ENCODE measurements at regions not wholly inside any gene's neighbourhood (a gene's known extent, or its start where the extent isn't known, plus 50 kb on each side); places are given as distances from the start of the nearest gene placed in this dataset.

GRCh38 chr2:104707056-104707455, 146.9 kb upstream of the POU3F3 start:
- Histone ChIP-seq H3K79me2 (ENCODE audit: insufficient read depth, low read length) (no peaks in the 10 kb centered on the region), H2AFZ (ENCODE audit: low read depth, low read length, poor library complexity, severe bottlenecking) (no peak overlapping the region), H3K9ac (ENCODE audit: low read length) (no peak overlapping the region), H3K9me3 (ENCODE audit: control insufficient read depth in 1 of 2, insufficient read depth in 1 of 2, low read depth in 1 of 2, low read length in 2 of 2) (no peaks in the 10 kb centered on the region), H3K4me2 (ENCODE audit: low read length) (no peak overlapping the region), H3K9me2 (ENCODE audit: insufficient read depth) (no peaks in the 10 kb centered on the region), H4K20me1 (ENCODE audit: insufficient read depth) (no peaks in the 10 kb centered on the region), H3K36me3 (ENCODE audit: control insufficient read depth in 1 of 2, insufficient read depth in 2 of 2, low read length in 2 of 2) (no peaks in the 10 kb centered on the region), H3K4me1 (ENCODE audit: control insufficient read depth in 1 of 2, insufficient read depth in 2 of 2, low read length in 2 of 2) (no peaks in the 10 kb centered on the region), H3K27me3 (ENCODE audit: insufficient read depth, low read length) (peaks cover 15% of the 10 kb centered on the region), H3K27ac (ENCODE audit: low read depth, low read length) (no peak overlapping the region), H3K4me3 (replicated peaks in 1 of 2; ENCODE audit: low read depth in 1 of 2, low read length in 2 of 2) (no peak overlapping the region)
- ATAC-seq, result no peak
- no peak for DNase-seq (ENCODE audit: low read depth, low spot score)
- RAD21 ChIA-PET (ENCODE audit: low non-redundant PET in 1 of 2, low total read pairs in 2 of 2, uncharacterized antibody in 2 of 2, unreplicated experiment in 2 of 2), result no interaction called here
- intact Hi-C loops (cut with micrococcal nuclease), result no loop called here
- POLR2A ChIA-PET, result no interaction called here
- CTCF ChIA-PET, result interaction anchor here (1.8 kb wide), 1 partner anchor 26 kb away, joined by 4 read pairs; no protein-coding TSS in a partner anchor
- no peak for TF ChIP-seq MAX (IDR thresholded peaks at IDR 0.05)
- no TSS peak for BruUV-seq (replicated peaks)

GRCh38 chr2:104708967-104709366, 144.9 kb upstream of the POU3F3 start:
- DNase-seq (ENCODE audit: low read depth, low spot score), result no peak
- Histone ChIP-seq H3K9ac (ENCODE audit: low read length) (no peak overlapping the region), H3K9me3 (ENCODE audit: control insufficient read depth in 1 of 2, insufficient read depth in 1 of 2, low read depth in 1 of 2, low read length in 2 of 2) (no peaks in the 10 kb centered on the region), H2AFZ (ENCODE audit: low read depth, low read length, poor library complexity, severe bottlenecking) (no peak overlapping the region), H3K4me3 (replicated peaks in 1 of 2; ENCODE audit: low read depth in 1 of 2, low read length in 2 of 2) (no peak overlapping the region), H3K4me1 (ENCODE audit: control insufficient read depth in 1 of 2, insufficient read depth in 2 of 2, low read length in 2 of 2) (no peaks in the 10 kb centered on the region), H3K9me2 (ENCODE audit: insufficient read depth) (no peaks in the 10 kb centered on the region), H3K27me3 (ENCODE audit: insufficient read depth, low read length) (no peaks in the 10 kb centered on the region), H3K27ac (ENCODE audit: low read depth, low read length) (no peak overlapping the region), H3K79me2 (ENCODE audit: insufficient read depth, low read length) (no peaks in the 10 kb centered on the region), H4K20me1 (ENCODE audit: insufficient read depth) (no peaks in the 10 kb centered on the region), H3K4me2 (ENCODE audit: low read length) (no peak overlapping the region), H3K36me3 (ENCODE audit: control insufficient read depth in 1 of 2, insufficient read depth in 2 of 2, low read length in 2 of 2) (no peaks in the 10 kb centered on the region)
- no TSS peak for BruUV-seq (replicated peaks)
- no peak for ATAC-seq
- TF ChIP-seq SIN3A (IDR thresholded peaks at IDR 0.05; ENCODE audit: low read depth) (no peak), ATF3 (IDR thresholded peaks at IDR 0.05) (no peak), YY1 (IDR thresholded peaks at IDR 0.05; ENCODE audit: extremely low read depth, insufficient replicate concordance, low read depth, low read length) (no peak), CBX3 (IDR thresholded peaks at IDR 0.05; ENCODE audit: low read depth) (no peak), FOSL1 (IDR thresholded peaks at IDR 0.05; ENCODE audit: low read depth) (no peak), EGR1 (IDR thresholded peaks at IDR 0.05; ENCODE audit: low read depth) (no peak), TCF7L2 (IDR thresholded peaks at IDR 0.05; ENCODE audit: borderline replicate concordance, extremely low read depth, insufficient read depth, insufficient read length) (no peak), RAD21 (IDR thresholded peaks at IDR 0.05; ENCODE audit: low read depth) (no peak), POLR2AphosphoS5 (IDR thresholded peaks at IDR 0.05; ENCODE audit: low read depth, low read length) (no peak), CEBPB (IDR thresholded peaks at IDR 0.05; ENCODE audit: low read depth) (no peak), SRF (IDR thresholded peaks at IDR 0.05; ENCODE audit: low read depth) (no peak), ZFX (IDR thresholded peaks at IDR 0.05) (no peak), ZNF274 (IDR thresholded peaks at IDR 0.05; ENCODE audit: low read depth, low read length) (no peak), ZBTB33 (IDR thresholded peaks at IDR 0.05; ENCODE audit: extremely low read depth, insufficient replicate concordance, low read length) (no peak), POLR2A (IDR thresholded peaks at IDR 0.05; ENCODE audit: borderline replicate concordance, extremely low read depth, insufficient read depth, insufficient read length) (no peak), CTCF (IDR thresholded peaks at IDR 0.05 in 2 of 3, conservative IDR thresholded peaks at IDR 0.05 in 1 of 3; ENCODE audit: borderline replicate concordance in 1 of 3, insufficient read depth in 1 of 3, low read depth in 2 of 3, low read length in 2 of 3) (no peak), ELF1 (IDR thresholded peaks at IDR 0.05; ENCODE audit: borderline replicate concordance, low read depth) (no peak)
- ChIA-PET POLR2A (no interaction called here), RAD21 (ENCODE audit: low non-redundant PET in 1 of 2, low total read pairs in 2 of 2, uncharacterized antibody in 2 of 2, unreplicated experiment in 2 of 2) (interaction anchor here in 1 of 2 experiments (0.7 kb wide), 1 partner anchor 107 kb away, joined by 3 read pairs; no protein-coding TSS in a partner anchor), CTCF (no interaction called here)
- intact Hi-C loops (cut with micrococcal nuclease), result no loop called here
